ENCODE measurements at regions not wholly inside any gene's neighbourhood (a gene's known extent, or its start where the extent isn't known, plus 50 kb on each side); places are given as distances from the start of the nearest gene placed in this dataset.

DNA sequence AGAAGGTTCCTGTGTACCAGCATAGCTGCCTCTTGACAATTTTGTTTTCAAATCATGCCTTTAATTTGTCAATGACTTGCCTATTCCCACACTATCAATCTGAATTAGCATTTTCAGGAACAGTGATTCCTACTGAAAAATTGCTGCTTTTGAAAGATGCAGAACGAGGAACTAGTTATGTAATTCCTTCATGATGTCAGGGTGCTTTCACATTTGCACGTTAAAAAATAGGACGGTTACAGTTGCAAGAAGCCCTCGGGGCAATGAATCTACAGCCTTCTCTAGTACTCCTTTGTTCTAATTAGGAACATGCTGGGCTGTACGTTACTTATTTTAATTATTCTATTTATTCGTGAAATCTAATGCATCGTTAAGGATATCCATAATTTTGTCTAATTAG, 253.9 kb downstream of the OTUD1 start:
- TF ChIP-seq CTCF (conservative IDR thresholded peaks at IDR 0.05) (no peak), ZFX (IDR thresholded peaks at IDR 0.05) (no peak)

All from C4-2B (cell line).